ENCODE measurements at regions not wholly inside any gene's neighbourhood (a gene's known extent, or its start where the extent isn't known, plus 50 kb on each side); places are given as distances from the start of the nearest gene placed in this dataset.
A peak's percentile ranks its signal among the peaks of the same experiment; 100 is the strongest.

DNA sequence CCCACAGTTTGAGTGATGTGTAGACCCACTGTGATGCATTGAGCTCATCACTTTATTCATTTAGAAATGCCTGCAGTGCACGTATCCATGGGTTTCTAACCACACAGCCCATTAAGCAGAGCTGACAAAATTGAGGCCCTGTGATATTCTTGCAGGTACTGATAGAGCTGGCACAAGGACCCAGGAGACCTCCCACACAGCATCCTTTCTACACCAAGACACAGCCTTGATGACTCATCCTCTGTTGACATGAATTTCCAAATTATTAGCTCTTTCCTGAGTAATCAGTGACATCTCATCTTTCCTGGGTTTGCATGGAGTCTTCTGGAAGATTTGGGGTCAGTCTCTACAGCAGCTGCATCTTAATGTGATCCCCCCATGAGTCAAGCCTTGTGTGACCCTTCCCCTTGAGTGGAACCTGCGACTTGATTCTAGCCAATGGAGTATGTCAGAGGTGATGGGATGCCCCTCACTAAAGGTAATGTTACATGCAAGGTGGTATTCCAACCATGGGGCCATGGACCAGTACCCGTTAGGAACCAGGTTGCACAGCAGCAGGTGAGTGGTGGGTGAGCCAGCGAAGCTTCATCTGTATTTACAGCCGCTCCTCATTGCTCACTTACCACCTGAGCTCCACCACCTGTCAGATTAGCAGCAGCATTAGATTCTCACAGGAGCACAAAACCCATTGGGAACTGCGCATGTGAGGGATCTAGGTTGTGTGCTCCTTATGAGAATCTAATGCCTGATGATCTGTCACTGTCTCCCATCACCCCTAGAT lies 181.1 kb upstream of the ARL4C start (continued):
- TF ChIP-seq BHLHE40 (IDR thresholded peaks at IDR 0.05; ENCODE audit: low read depth, low read length) (no peak), CHD4 (IDR thresholded peaks at IDR 0.05; ENCODE audit: borderline replicate concordance) (no peak), SREBF2 (IDR thresholded peaks at IDR 0.05) (no peak), POLR2AphosphoS2 (conservative IDR thresholded peaks at IDR 0.05; ENCODE audit: low read length) (no peak), MAFK (IDR thresholded peaks at IDR 0.05; ENCODE audit: partially characterized antibody) (no peak), HOXB5 (CRISPR knock-in tag; IDR thresholded peaks at IDR 0.05) (no peak), FOSL2 (IDR thresholded peaks at IDR 0.05) (peak; percentile 95), FOSL2 (CRISPR knock-in tag; IDR thresholded peaks at IDR 0.05) (peak; percentile 95), KDM5A (IDR thresholded peaks at IDR 0.05) (no peak), EP300 (IDR thresholded peaks at IDR 0.05) (peak; percentile 72 to 87; a peak in 3 of 5 replicates), ZC3H11A (IDR thresholded peaks at IDR 0.05) (no peak), SMC3 (IDR thresholded peaks at IDR 0.05) (peak; percentile 42; the same call in 1 of the 3 replicates), CBX2 (IDR thresholded peaks at IDR 0.05; ENCODE audit: borderline replicate concordance, low read depth) (no peak), NR3C1 (IDR thresholded peaks at IDR 0.05) (no peak), JUNB (IDR thresholded peaks at IDR 0.05) (peak; percentile 93), ZSCAN20 (CRISPR knock-in tag; IDR thresholded peaks at IDR 0.05) (no peak), ZFP36 (IDR thresholded peaks at IDR 0.05; ENCODE audit: borderline replicate concordance, partially characterized antibody) (no peak), NPAS2 (CRISPR knock-in tag; IDR thresholded peaks at IDR 0.05; ENCODE audit: borderline replicate concordance) (no peak), MYC (IDR thresholded peaks at IDR 0.05; ENCODE audit: borderline replicate concordance, low read length) (no peak)
- TF ChIP-seq, protein P1, sequence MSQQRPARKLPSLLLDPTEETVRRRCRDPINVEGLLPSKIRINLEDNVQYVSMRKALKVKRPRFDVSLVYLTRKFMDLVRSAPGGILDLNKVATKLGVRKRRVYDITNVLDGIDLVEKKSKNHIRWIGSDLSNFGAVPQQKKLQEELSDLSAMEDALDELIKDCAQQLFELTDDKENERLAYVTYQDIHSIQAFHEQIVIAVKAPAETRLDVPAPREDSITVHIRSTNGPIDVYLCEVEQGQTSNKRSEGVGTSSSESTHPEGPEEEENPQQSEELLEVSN (IDR thresholded peaks at IDR 0.05; ENCODE audit: borderline replicate concordance, low read depth) = no peak
- TF ChIP-seq, protein P2, sequence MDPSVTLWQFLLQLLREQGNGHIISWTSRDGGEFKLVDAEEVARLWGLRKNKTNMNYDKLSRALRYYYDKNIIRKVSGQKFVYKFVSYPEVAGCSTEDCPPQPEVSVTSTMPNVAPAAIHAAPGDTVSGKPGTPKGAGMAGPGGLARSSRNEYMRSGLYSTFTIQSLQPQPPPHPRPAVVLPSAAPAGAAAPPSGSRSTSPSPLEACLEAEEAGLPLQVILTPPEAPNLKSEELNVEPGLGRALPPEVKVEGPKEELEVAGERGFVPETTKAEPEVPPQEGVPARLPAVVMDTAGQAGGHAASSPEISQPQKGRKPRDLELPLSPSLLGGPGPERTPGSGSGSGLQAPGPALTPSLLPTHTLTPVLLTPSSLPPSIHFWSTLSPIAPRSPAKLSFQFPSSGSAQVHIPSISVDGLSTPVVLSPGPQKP (IDR thresholded peaks at IDR 0.05; ENCODE audit: low read depth, low read length) = no peak
- TF ChIP-seq, protein P3, sequence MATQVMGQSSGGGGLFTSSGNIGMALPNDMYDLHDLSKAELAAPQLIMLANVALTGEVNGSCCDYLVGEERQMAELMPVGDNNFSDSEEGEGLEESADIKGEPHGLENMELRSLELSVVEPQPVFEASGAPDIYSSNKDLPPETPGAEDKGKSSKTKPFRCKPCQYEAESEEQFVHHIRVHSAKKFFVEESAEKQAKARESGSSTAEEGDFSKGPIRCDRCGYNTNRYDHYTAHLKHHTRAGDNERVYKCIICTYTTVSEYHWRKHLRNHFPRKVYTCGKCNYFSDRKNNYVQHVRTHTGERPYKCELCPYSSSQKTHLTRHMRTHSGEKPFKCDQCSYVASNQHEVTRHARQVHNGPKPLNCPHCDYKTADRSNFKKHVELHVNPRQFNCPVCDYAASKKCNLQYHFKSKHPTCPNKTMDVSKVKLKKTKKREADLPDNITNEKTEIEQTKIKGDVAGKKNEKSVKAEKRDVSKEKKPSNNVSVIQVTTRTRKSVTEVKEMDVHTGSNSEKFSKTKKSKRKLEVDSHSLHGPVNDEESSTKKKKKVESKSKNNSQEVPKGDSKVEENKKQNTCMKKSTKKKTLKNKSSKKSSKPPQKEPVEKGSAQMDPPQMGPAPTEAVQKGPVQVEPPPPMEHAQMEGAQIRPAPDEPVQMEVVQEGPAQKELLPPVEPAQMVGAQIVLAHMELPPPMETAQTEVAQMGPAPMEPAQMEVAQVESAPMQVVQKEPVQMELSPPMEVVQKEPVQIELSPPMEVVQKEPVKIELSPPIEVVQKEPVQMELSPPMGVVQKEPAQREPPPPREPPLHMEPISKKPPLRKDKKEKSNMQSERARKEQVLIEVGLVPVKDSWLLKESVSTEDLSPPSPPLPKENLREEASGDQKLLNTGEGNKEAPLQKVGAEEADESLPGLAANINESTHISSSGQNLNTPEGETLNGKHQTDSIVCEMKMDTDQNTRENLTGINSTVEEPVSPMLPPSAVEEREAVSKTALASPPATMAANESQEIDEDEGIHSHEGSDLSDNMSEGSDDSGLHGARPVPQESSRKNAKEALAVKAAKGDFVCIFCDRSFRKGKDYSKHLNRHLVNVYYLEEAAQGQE (IDR thresholded peaks at IDR 0.05) = no peak
- TF ChIP-seq, protein P4, sequence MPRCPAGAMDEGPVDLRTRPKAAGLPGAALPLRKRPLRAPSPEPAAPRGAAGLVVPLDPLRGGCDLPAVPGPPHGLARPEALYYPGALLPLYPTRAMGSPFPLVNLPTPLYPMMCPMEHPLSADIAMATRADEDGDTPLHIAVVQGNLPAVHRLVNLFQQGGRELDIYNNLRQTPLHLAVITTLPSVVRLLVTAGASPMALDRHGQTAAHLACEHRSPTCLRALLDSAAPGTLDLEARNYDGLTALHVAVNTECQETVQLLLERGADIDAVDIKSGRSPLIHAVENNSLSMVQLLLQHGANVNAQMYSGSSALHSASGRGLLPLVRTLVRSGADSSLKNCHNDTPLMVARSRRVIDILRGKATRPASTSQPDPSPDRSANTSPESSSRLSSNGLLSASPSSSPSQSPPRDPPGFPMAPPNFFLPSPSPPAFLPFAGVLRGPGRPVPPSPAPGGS (IDR thresholded peaks at IDR 0.05) = peak; percentile 72; the same call in 1 of the 3 replicates
- TF ChIP-seq, protein P5, sequence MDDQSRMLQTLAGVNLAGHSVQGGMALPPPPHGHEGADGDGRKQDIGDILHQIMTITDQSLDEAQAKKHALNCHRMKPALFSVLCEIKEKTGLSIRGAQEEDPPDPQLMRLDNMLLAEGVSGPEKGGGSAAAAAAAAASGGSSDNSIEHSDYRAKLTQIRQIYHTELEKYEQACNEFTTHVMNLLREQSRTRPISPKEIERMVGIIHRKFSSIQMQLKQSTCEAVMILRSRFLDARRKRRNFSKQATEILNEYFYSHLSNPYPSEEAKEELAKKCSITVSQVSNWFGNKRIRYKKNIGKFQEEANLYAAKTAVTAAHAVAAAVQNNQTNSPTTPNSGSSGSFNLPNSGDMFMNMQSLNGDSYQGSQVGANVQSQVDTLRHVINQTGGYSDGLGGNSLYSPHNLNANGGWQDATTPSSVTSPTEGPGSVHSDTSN (IDR thresholded peaks at IDR 0.05) = no peak
